NCI-H146 (cell line): ENCODE measurements at regions not wholly inside any gene's neighbourhood (a gene's known extent, or its start where the extent isn't known, plus 50 kb on each side); places are given as distances from the start of the nearest gene placed in this dataset.

Source experiments
- DNase-seq: peaks from one replicate; lab custom pipeline; 2025; lab: John Stamatoyannopoulos, UW

DNA sequence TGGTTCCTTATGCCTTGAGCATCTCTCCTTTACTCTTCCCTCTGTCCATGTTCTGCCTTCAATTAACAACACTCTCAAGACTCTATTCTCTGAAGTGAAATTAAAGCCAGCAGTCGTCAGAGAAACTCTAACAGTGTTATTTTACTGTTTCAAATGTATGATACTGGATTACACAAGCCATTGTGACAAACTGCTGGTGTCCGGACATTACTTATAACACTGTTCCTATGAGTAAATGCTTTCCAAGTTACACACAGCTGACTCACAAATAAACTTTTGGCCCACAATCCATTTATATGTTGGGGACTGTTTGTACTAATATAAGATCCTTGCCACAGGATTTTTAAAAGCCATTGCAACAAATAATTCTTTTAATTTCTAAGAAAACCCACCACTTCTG is 63.2 kb upstream of the GHR start:
- DNase-seq, result no peak

- no peak for DNase-seq
Observed at GRCh38 chr5:42360616-42361314, 62.5 kb upstream of the GHR start.

GRCh38 chr5:42361315-42361688 is 61.9 kb upstream of the GHR start:
- DNase-seq, result no peak

- DNase-seq, result no peak
Observed at GRCh38 chr5:42366051-42366450, 57.2 kb upstream of the GHR start.
